ENCODE measurements at regions not wholly inside any gene's neighbourhood (a gene's known extent, or its start where the extent isn't known, plus 50 kb on each side); places are given as distances from the start of the nearest gene placed in this dataset.

GRCh38 chrX:118215346-118215745, 98.7 kb upstream of the KLHL13 start:
- TF ChIP-seq YY1 (IDR thresholded peaks at IDR 0.05; ENCODE audit: insufficient read depth, insufficient read length) = no peak
- TF ChIP-seq ZNF274 (IDR thresholded peaks at IDR 0.05; ENCODE audit: low read depth, low read length) = no peak
